Coronary artery (tissue), 2 donors: ENCODE measurements at regions not wholly inside any gene's neighbourhood (a gene's known extent, or its start where the extent isn't known, plus 50 kb on each side); places are given as distances from the start of the nearest gene placed in this dataset.

Experiments
- DNase-seq: peaks from one replicate; pipeline ENCODE4 v3.0.0-alpha.2; 2017; ENCODE audit warnings: low spot score
- H3K27ac ChIP-seq, 2 donors: fragments of 200-600 bp; sonication (generic); one replicate each; pipeline ENCODE4 v1.5.1; 2016 to 2019
- H3K4me3 ChIP-seq: fragments of 200-600 bp; sonication (generic); 2 replicates; pipeline ENCODE4 v1.5.1; 2016; ENCODE audit warnings: mild to moderate bottlenecking, moderate library complexity
- CTCF ChIP-seq: fragments of 200-600 bp; sonication (generic); IDR thresholded peaks from one replicate; pipeline ENCODE4 v1.5.1; 2019; ENCODE audit warnings: antibody characterized with exemption

- Histone ChIP-seq H3K4me3 (no peak overlapping the region), H3K27ac (no peak overlapping the region)
- TF ChIP-seq CTCF, result no peak
- DNase-seq, result no peak
These were observed 431.0 kb upstream of the ATP10A start for GRCh38 chr15:26294059-26294689.

- Histone ChIP-seq H3K27ac (no peak overlapping the region), H3K4me3 (no peak overlapping the region)
- DNase-seq, result no peak
- TF ChIP-seq CTCF, result no peak
These were observed 424.3 kb upstream of the ATP10A start for GRCh38 chr15:26287381-26287780.

GRCh38 chr15:26280281-26280680, 417.2 kb upstream of the ATP10A start:
- Histone ChIP-seq H3K27ac (no peak overlapping the region), H3K4me3 (no peak overlapping the region)
- no peak for DNase-seq
- no peak for TF ChIP-seq CTCF

GRCh38 chr15:26261966-26262365, 398.8 kb upstream of the ATP10A start:
- Histone ChIP-seq H3K4me3 (no peak overlapping the region), H3K27ac (no peak overlapping the region)
- TF ChIP-seq CTCF, result no peak
- no peak for DNase-seq

GRCh38 chr15:26261413-26261812, 398.3 kb upstream of the ATP10A start:
- no peak overlapping the region for H3K4me3 ChIP-seq
- TF ChIP-seq CTCF, result no peak
- no peak overlapping the region for H3K27ac ChIP-seq
- no peak for DNase-seq

- no peak for DNase-seq
These were observed 397.5 kb upstream of the ATP10A start for GRCh38 chr15:26260517-26261133.

More at GRCh38 chr15:26260517-26261133, 397.5 kb upstream of the ATP10A start:
- Histone ChIP-seq H3K27ac (no peak overlapping the region), H3K4me3 (no peak overlapping the region)
- peak; percentile 72 for TF ChIP-seq CTCF
